HCT116 (cell line): ENCODE measurements at regions not wholly inside any gene's neighbourhood (a gene's known extent, or its start where the extent isn't known, plus 50 kb on each side); places are given as distances from the start of the nearest gene placed in this dataset.

Experiments
- ATAC-seq: fragments of 200-7000 bp; cut with Tn5 transposase; 2 replicates; pipeline ENCODE4 v1.9.1; 2020; ENCODE audit warnings: mild to moderate bottlenecking, moderate library complexity
- BruUV-seq: library from RNA; stranded (reverse); fragments of 400-500 nt; replicated peaks from 2 replicates; lab custom pipeline; 2021; lab: Mats Ljungman, UMichigan
- CTCF ChIA-PET: fragments of 300-600 bp; sonication (Branson Sonifier 250); formaldehyde crosslinking; loops from one replicate; lab custom pipeline; 2021; ENCODE audit warnings: antibody characterized with exemption; lab: Charles Lee
- POLR2A ChIA-PET: fragments of 300-600, 350-600 bp; sonication (Branson Sonifier 250); formaldehyde crosslinking; loops from one replicate; lab custom pipeline; 2021; ENCODE audit warnings: antibody characterized with exemption; lab: Charles Lee
- RAD21 ChIA-PET, 2 experiments: fragments of 300-600 bp; sonication (Branson Sonifier 250); formaldehyde crosslinking; loops; one replicate each; lab custom pipeline; 2023; ENCODE audit warnings: low total read pairs in 2 of 2; ENCODE audit not compliant: uncharacterized antibody in 2 of 2, unreplicated experiment in 2 of 2, low non-redundant PET in 1 of 2; lab: Charles Lee
- DNase-seq: peaks from one replicate; pipeline ENCODE4 v3.0.0-alpha.2; 2010; ENCODE audit warnings: low read depth, low spot score
- H2AFZ ChIP-seq: fragments of 200-600 bp; shearing (Covaris generic), sonication (generic); 2 replicates; pipeline ENCODE4 v1.6.1; 2017; ENCODE audit warnings: low read depth, mixed run types, mixed read lengths, antibody characterized with exemption, low read length; ENCODE audit not compliant: poor library complexity, severe bottlenecking
- H3K27ac ChIP-seq: 2 replicates; pipeline ENCODE4 v1.5.1; 2012; ENCODE audit warnings: low read depth, low read length
- H3K27me3 ChIP-seq: fragments of 200-600 bp; sonication (generic); 2 replicates; pipeline ENCODE4 v1.6.1; 2016; ENCODE audit warnings: mixed run types, low read length, mixed read lengths; ENCODE audit not compliant: insufficient read depth
- H3K36me3 ChIP-seq, 2 experiments: fragments of 200-500 bp in 1 of 2; fragments of 200-600 bp in 1 of 2; sonication (Bioruptor generic) in 1 of 2; sonication (generic) in 1 of 2; 2 replicates each; pipeline versions ENCODE4 v1.5.1 to v1.6.1; 2014 to 2016; ENCODE audit warnings: low read length in 2 of 2, inconsistent platforms in 1 of 2, mixed read lengths in 1 of 2, mixed run types in 1 of 2; ENCODE audit not compliant: insufficient read depth in 2 of 2, control insufficient read depth in 1 of 2
- H3K4me1 ChIP-seq, 2 experiments: fragments of 200-600 bp in 1 of 2; sonication (generic) in 1 of 2; 2 replicates each; pipeline versions ENCODE4 v1.5.1 to v1.6.1; 2012 to 2017; ENCODE audit warnings: low read length in 2 of 2, inconsistent platforms in 1 of 2, mild to moderate bottlenecking in 1 of 2, mixed read lengths in 1 of 2, mixed run types in 1 of 2, moderate library complexity in 1 of 2; ENCODE audit not compliant: insufficient read depth in 2 of 2, control insufficient read depth in 1 of 2
- H3K4me2 ChIP-seq: fragments of 200-600 bp; sonication (generic); 2 replicates; pipeline ENCODE4 v1.6.1; 2017; ENCODE audit warnings: mixed run types, low read length, mixed read lengths
- H3K4me3 ChIP-seq, 2 experiments: fragments of 200-600 bp in 1 of 2; sonication (generic) in 1 of 2; replicated peaks in 1 of 2; 2 replicates each; pipeline ENCODE4 v1.5.1; 2011 to 2016; ENCODE audit warnings: low read length in 2 of 2, control low read depth in 1 of 2, low read depth in 1 of 2, mild to moderate bottlenecking in 1 of 2, mixed read lengths in 1 of 2, mixed run types in 1 of 2
- H3K79me2 ChIP-seq: fragments of 200-600 bp; sonication (generic); 2 replicates; pipeline ENCODE4 v1.6.1; 2017; ENCODE audit warnings: mild to moderate bottlenecking, mixed run types, low read length, moderate library complexity, mixed read lengths; ENCODE audit not compliant: insufficient read depth
- H3K9ac ChIP-seq: fragments of 200-600 bp; sonication (generic); 2 replicates; pipeline ENCODE4 v1.6.1; 2016; ENCODE audit warnings: low read length, mixed read lengths
- H3K9me2 ChIP-seq: fragments of 200-600 bp; sonication (generic), shearing (Covaris generic); 2 replicates; pipeline ENCODE4 v1.6.1; 2017; ENCODE audit warnings: mixed run types, mild to moderate bottlenecking, moderate library complexity; ENCODE audit not compliant: insufficient read depth
- H3K9me3 ChIP-seq, 2 experiments: fragments of 200-500 bp in 1 of 2; fragments of 200-600 bp in 1 of 2; sonication (Bioruptor generic) in 1 of 2; sonication (generic) in 1 of 2; 2 replicates each; pipeline ENCODE4 v1.6.1; 2014 to 2017; ENCODE audit warnings: low read length in 2 of 2, mixed read lengths in 2 of 2, inconsistent platforms in 1 of 2, low read depth in 1 of 2, mild to moderate bottlenecking in 1 of 2, mixed run types in 1 of 2, moderate library complexity in 1 of 2; ENCODE audit not compliant: control insufficient read depth in 1 of 2, insufficient read depth in 1 of 2
- H4K20me1 ChIP-seq: fragments of 200-600 bp; sonication (generic), shearing (Covaris generic); 2 replicates; pipeline ENCODE4 v1.6.1; 2017; ENCODE audit warnings: mixed run types, mild to moderate bottlenecking, moderate library complexity; ENCODE audit not compliant: insufficient read depth
- ATF3 ChIP-seq: IDR thresholded peaks from 2 replicates; pipeline ENCODE4 v1.6.1; 2012
- JUND ChIP-seq: IDR thresholded peaks from 2 replicates; pipeline ENCODE4 v1.6.1; 2012
- POLR2AphosphoS5 ChIP-seq: IDR thresholded peaks from 2 replicates; pipeline ENCODE4 v1.6.1; 2011; ENCODE audit warnings: mild to moderate bottlenecking, low read depth, low read length, moderate library complexity
- REST ChIP-seq: IDR thresholded peaks from 2 replicates; pipeline ENCODE4 v1.6.1; 2012; ENCODE audit warnings: low read depth
- SIN3A ChIP-seq: IDR thresholded peaks from 2 replicates; pipeline ENCODE4 v1.6.1; 2012; ENCODE audit warnings: low read depth
- ZFX ChIP-seq: fragments of 450-650 bp; IDR thresholded peaks from 2 replicates; pipeline ENCODE4 v1.6.1; 2017
- intact Hi-C: fragments of 100-400 bp; cut with micrococcal nuclease; formaldehyde crosslinking; loops from 2 replicates; pipeline ENCODE4 v1.10.0; 2022
- TF ChIP-seq, protein P1 (sequence below): IDR thresholded peaks from 2 replicates; pipeline ENCODE4 v1.6.1; 2012

- H3K9ac ChIP-seq, result no peak overlapping the region
- no peaks in the 10 kb centered on the region for H3K27me3 ChIP-seq
- H3K9me3 ChIP-seq, result peaks cover 14 to 24% of the 10 kb centered on the region in 2 experiments; a peak in 2 of 4 replicates
- ATAC-seq (no peak), DNase-seq (no peak)
- intact Hi-C loops, result no loop called here
- H2AFZ ChIP-seq, result no peak overlapping the region
- ChIA-PET POLR2A (no interaction called here), RAD21 (no interaction called here), CTCF (no interaction called here)
- no peak for TF ChIP-seq REST
- TF ChIP-seq POLR2AphosphoS5, result no peak
- TF ChIP-seq JUND, result no peak
- TF ChIP-seq SIN3A, result no peak
- H3K36me3 ChIP-seq, result no peaks in the 10 kb centered on the region
- no peak overlapping the region for H3K4me2 ChIP-seq
- H3K79me2 ChIP-seq, result no peaks in the 10 kb centered on the region
- no peaks in the 10 kb centered on the region; the same call in 1 of the 2 replicates for H4K20me1 ChIP-seq
- no peak overlapping the region for H3K27ac ChIP-seq
- H3K4me3 ChIP-seq, result no peak overlapping the region
- no peaks in the 10 kb centered on the region for H3K9me2 ChIP-seq
- H3K4me1 ChIP-seq, result no peaks in the 10 kb centered on the region
- no TSS peak for BruUV-seq
These were observed 1506.3 kb downstream of the ADGRL3 start for GRCh38 chr4:62706423-62706822.

DNA sequence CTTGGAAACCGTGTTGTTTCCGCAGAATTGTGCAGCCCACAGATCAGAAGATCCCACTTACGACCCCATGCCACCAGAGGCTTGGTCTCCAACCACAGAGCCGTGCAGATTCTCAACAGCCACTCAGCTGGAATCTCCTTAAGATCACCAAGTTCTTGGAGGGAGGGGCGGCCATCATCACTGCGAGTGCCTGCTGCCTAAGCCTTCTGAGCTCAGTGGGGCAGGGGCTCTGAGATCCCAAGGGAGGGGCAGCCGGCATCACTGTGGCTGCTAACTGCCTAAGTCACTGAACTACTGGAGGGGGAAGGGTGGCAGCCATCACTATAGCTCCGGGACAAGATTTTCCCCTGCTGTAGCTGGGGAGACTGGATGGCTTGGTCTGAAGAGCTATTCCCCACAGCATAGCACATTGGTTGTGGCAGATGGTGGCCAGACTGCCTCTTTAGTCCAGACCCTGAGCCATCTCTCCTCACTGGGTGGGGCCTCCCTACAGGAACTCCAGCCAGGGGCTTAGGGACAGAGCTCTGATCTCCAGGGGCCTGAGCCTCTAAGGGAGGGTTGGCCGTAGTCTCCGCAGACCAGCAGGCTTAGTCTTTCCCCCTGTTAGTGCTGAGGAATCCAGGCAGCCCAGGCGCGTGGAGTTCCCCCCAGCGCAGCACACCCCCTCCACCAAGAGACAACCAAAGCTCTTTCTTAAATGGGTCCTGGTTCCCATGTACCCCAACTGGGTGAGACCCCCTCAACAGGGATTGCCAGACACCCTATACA lies 1483.9 kb downstream of the ADGRL3 start:
- intact Hi-C loops, result no loop called here
- no peak overlapping the region for H3K9ac ChIP-seq
- H2AFZ ChIP-seq, result no peak overlapping the region
- TF ChIP-seq ATF3, result no peak
- TF ChIP-seq, protein P1, sequence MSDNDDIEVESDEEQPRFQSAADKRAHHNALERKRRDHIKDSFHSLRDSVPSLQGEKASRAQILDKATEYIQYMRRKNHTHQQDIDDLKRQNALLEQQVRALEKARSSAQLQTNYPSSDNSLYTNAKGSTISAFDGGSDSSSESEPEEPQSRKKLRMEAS, result no peak
- TF ChIP-seq ZFX, result no peak
- no peaks in the 10 kb centered on the region for H3K36me3 ChIP-seq
- H3K4me3 ChIP-seq, result no peak overlapping the region
- no peak overlapping the region for H3K4me2 ChIP-seq
- DNase-seq (no peak), ATAC-seq (no peak)
- no peaks in the 10 kb centered on the region for H4K20me1 ChIP-seq
- no peaks in the 10 kb centered on the region for H3K27me3 ChIP-seq
- no TSS peak for BruUV-seq
- ChIA-PET POLR2A (no interaction called here), CTCF (no interaction called here), RAD21 (no interaction called here)
- H3K9me3 ChIP-seq, result peaks cover 4 to 30% of the 10 kb centered on the region in 2 experiments; a peak in 2 of 4 replicates
- H3K79me2 ChIP-seq, result no peaks in the 10 kb centered on the region
- no peak overlapping the region for H3K27ac ChIP-seq
- no peaks in the 10 kb centered on the region for H3K9me2 ChIP-seq
- no peaks in the 10 kb centered on the region for H3K4me1 ChIP-seq
